ENCODE measurements at regions not wholly inside any gene's neighbourhood (a gene's known extent, or its start where the extent isn't known, plus 50 kb on each side); places are given as distances from the start of the nearest gene placed in this dataset.
A peak's percentile ranks its signal among the peaks of the same experiment; 100 is the strongest.
"Not testable (repeated sequence)": the region's sequence is repeated elsewhere in the genome, so short reads cannot be mapped to it uniquely, and the experiment has no call there.

DNA sequence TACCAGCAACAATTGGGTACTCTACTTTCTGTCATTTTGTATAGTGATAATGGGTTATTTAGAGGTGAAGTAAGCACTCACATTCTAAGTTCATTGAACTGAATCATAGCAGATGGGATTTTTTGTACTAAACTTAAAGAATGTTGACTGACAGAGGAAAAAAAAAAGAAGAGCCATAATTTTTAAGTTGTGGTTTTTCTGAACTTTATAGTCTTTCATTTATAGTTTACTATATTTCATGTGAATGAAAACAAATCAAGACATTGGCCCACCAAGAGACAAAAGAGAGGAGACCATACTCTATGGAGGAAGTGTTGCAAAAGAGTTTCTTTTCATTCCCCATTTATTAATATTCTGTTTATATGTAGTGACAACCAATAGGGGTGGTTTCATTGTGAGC is 685.7 kb downstream of the BCKDHB start:
- TF ChIP-seq, protein P1, sequence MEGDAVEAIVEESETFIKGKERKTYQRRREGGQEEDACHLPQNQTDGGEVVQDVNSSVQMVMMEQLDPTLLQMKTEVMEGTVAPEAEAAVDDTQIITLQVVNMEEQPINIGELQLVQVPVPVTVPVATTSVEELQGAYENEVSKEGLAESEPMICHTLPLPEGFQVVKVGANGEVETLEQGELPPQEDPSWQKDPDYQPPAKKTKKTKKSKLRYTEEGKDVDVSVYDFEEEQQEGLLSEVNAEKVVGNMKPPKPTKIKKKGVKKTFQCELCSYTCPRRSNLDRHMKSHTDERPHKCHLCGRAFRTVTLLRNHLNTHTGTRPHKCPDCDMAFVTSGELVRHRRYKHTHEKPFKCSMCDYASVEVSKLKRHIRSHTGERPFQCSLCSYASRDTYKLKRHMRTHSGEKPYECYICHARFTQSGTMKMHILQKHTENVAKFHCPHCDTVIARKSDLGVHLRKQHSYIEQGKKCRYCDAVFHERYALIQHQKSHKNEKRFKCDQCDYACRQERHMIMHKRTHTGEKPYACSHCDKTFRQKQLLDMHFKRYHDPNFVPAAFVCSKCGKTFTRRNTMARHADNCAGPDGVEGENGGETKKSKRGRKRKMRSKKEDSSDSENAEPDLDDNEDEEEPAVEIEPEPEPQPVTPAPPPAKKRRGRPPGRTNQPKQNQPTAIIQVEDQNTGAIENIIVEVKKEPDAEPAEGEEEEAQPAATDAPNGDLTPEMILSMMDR (IDR thresholded peaks at IDR 0.05) = no peak
- Histone ChIP-seq H3K4me1 (peaks cover 0 to 36% (median 5%) of the 10 kb centered on the region in 4 donors), H3K36me3 (no peaks in the 10 kb centered on the region), H3K27me3 (no peaks in the 10 kb centered on the region), H3K4me3 (no peak overlapping the region), H3K9me3 (no peaks in the 10 kb centered on the region), H3K27ac (no peak overlapping the region)
- no peak for DNase-seq
- intact Hi-C loops (cut with DNase I; ENCODE audit: low total_unique reads) = no loop called here

DNA sequence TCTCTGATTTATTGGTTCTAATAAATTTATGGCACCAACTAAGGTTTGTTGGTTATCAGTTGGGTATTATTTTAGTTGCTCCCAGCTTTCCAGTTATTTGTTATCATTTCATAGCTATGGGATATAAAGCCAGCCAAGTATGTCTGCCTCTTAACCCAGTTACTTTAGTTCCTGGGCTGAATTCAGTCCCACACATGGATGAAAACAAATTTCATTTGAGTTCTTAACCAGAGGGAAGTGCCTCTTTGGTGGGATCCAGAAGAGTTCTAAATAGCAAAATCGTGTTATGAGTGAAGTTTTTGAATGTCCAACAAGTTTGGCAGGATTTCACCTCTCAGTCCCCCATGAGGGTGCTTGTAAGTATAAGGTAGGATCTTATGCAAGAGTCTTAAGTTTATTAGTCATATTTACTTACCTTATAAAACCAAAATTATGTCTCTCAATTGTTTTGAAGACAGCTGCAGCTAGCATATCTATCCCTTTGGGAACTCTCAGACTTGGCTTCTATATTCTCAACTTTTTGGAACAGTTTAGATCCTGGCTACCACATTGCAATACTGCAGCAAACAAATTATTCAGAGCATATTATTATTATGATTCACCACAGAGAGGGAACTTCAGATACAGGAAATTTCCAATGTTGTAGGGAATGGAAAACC is 683.6 kb downstream of the BCKDHB start:
- TF ChIP-seq, protein P1 (IDR thresholded peaks at IDR 0.05) = no peak
- H3K27me3 ChIP-seq = no peaks in the 10 kb centered on the region
- H3K27ac ChIP-seq = peak overlapping the region; percentile 27 to 67

DNA sequence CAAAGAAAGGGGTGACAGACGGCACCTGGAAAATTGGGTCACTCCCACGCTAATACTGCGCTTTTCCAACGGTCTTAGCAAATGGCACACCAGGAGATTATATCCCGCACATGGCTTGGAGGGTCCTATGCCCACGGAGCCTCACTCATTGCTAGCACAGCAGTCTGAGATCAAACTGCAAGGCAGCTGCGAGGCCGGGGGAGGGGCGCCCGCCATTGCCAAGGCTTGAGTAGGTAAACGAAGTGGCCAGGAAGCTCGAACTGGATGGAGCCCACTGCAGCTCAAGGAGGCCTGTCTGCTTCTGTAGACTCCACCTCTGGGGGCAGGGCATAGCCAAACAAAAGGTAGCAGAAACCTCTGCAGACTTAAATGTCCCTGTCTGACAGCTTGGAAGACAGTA is 676.8 kb downstream of the BCKDHB start:
- peaks cover 0 to 12% (median 0%) of the 10 kb centered on the region in 4 donors for H3K4me1 ChIP-seq
- H3K9me3 ChIP-seq; DNase-seq; H3K4me3 ChIP-seq; H3K27ac ChIP-seq; H3K36me3 ChIP-seq; intact Hi-C loops (cut with DNase I; ENCODE audit: low total_unique reads); H3K27me3 ChIP-seq: not testable (repeated sequence)

More for the DNA sequence above, 683.6 kb downstream of the BCKDHB start:
- DNase-seq = no peak
- Histone ChIP-seq H3K4me3 (no peak overlapping the region), H3K36me3 (no peaks in the 10 kb centered on the region), H3K4me1 (peaks cover 0 to 37% (median 5%) of the 10 kb centered on the region in 4 donors), H3K9me3 (no peaks in the 10 kb centered on the region)
- intact Hi-C loops (cut with DNase I; ENCODE audit: low total_unique reads) = no loop called here

DNA sequence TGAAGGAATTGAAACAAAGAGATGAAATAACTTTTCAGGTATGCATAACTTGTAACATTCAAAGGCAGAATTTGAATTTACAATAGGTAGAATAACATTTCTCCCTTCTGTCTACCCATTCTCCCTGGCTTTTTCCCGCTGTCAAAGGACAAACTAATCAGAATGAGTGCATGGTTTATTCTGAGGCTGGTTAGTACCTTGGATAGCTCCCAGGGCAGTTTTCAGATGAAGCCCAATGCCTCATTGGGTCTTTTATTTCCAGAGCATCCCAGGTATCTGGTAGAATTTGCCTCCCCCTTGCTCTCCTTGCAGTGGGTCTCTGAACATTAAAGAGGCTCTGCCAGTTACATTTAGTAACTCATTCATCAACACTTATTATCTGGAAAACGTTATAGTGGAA is 665.5 kb downstream of the BCKDHB start:
- Histone ChIP-seq H3K27me3 (no peaks in the 10 kb centered on the region), H3K9me3 (no peaks in the 10 kb centered on the region), H3K4me3 (no peak overlapping the region), H3K36me3 (no peaks in the 10 kb centered on the region), H3K27ac (no peak overlapping the region), H3K4me1 (peaks cover 0 to 20% (median 2%) of the 10 kb centered on the region in 4 donors)
- intact Hi-C loops (cut with DNase I; ENCODE audit: low total_unique reads) = no loop called here
- TF ChIP-seq, protein P1 (IDR thresholded peaks at IDR 0.05) = no peak
- DNase-seq = no peak

DNA sequence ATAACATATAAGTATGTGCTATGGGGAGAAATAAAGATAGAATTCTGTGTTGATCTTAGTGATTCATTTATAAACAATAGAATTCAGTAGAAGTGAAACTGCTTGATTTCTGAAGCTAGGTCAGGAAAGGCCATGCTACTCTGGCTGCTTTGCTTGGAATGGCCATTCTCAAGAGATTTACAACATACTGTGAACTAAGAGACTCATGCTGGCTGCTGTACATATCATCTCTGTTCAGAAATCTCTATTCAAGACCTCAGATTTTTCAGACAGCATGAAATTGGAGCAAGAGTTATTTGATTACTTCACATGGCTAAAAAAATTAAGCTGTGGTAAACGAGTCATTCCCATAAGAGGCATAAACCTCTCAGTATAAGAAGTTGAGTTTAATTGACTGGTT is 662.6 kb downstream of the BCKDHB start:
- no peak overlapping the region for H3K27ac ChIP-seq
- H3K4me1 ChIP-seq = peaks cover 0 to 20% (median 2%) of the 10 kb centered on the region in 4 donors
- H3K9me3 ChIP-seq = no peaks in the 10 kb centered on the region
- no peaks in the 10 kb centered on the region for H3K36me3 ChIP-seq
- intact Hi-C loops (cut with DNase I; ENCODE audit: low total_unique reads) = no loop called here
- no peaks in the 10 kb centered on the region for H3K27me3 ChIP-seq
- no peak for DNase-seq
- TF ChIP-seq, protein P1 (IDR thresholded peaks at IDR 0.05) = no peak
- no peak overlapping the region for H3K4me3 ChIP-seq

DNA sequence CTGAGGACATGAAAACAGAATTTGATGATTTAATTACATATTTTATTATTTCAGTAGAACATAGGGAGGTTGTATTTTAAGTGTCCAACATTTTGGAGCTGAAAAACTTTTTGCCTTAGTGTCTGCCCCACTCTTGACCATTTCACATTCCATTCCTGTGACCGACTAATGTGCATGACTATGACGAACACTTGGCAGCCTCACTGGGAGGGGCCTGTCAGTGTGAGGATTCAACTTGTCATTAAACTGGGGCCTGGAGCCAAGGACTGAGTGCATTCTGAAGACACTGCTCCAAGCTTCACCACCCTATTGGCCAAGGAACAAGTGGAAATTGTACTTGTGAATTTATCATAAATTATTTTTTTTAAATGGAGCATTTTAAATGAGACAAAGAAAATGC is 661.3 kb downstream of the BCKDHB start:
- no peak overlapping the region for H3K4me3 ChIP-seq
- TF ChIP-seq, protein P1 (IDR thresholded peaks at IDR 0.05) = no peak
- no peaks in the 10 kb centered on the region for H3K36me3 ChIP-seq
- peaks cover 0 to 20% (median 2%) of the 10 kb centered on the region in 4 donors for H3K4me1 ChIP-seq
- DNase-seq = peak; percentile 84 to 87
- intact Hi-C loops (cut with DNase I; ENCODE audit: low total_unique reads) = no loop called here
- no peaks in the 10 kb centered on the region for H3K9me3 ChIP-seq
- H3K27me3 ChIP-seq = no peaks in the 10 kb centered on the region
- no peak overlapping the region for H3K27ac ChIP-seq
